Endothelial cell of umbilical vein (primary cell): ENCODE measurements at regions not wholly inside any gene's neighbourhood (a gene's known extent, or its start where the extent isn't known, plus 50 kb on each side); places are given as distances from the start of the nearest gene placed in this dataset.

Experiments used
- EZH2 ChIP-seq: IDR thresholded peaks from 2 replicates; pipeline ENCODE4 v1.6.1; 2012; ENCODE audit warnings: borderline replicate concordance, low read depth, mild to moderate bottlenecking, moderate library complexity, low read length, inconsistent platforms; ENCODE audit not compliant: severe bottlenecking
- FOS ChIP-seq: IDR thresholded peaks from 2 replicates; pipeline ENCODE4 v1.6.1; 2011; ENCODE audit warnings: mild to moderate bottlenecking, low read length, moderate library complexity, borderline replicate concordance; ENCODE audit not compliant: insufficient read depth
- GATA2 ChIP-seq: IDR thresholded peaks from 2 replicates; pipeline ENCODE4 v1.7.0; 2011; ENCODE audit warnings: low read depth, mild to moderate bottlenecking, moderate library complexity, mixed read lengths, low read length; ENCODE audit not compliant: insufficient read length, insufficient read depth
- JUN ChIP-seq: IDR thresholded peaks from 2 replicates; pipeline ENCODE4 v1.6.1; 2011; ENCODE audit warnings: borderline replicate concordance, low read depth; ENCODE audit not compliant: insufficient read length, insufficient read depth
- MAX ChIP-seq: IDR thresholded peaks from 2 replicates; pipeline ENCODE4 v1.6.1; 2011; ENCODE audit not compliant: insufficient read depth, insufficient read length
- MYC ChIP-seq: IDR thresholded peaks from one replicate; pipeline ENCODE4 v1.6.1; 2011; ENCODE audit warnings: mild to moderate bottlenecking, low read depth, low read length
- POLR2A ChIP-seq: IDR thresholded peaks from 2 replicates; pipeline ENCODE4 v1.6.1; 2012; ENCODE audit warnings: low read depth, mild to moderate bottlenecking, control low read depth, low read length
- POLR2AphosphoS5 ChIP-seq: IDR thresholded peaks from 2 replicates; pipeline ENCODE4 v1.6.1; 2012; ENCODE audit warnings: low read depth, mild to moderate bottlenecking, control low read depth, low read length, moderate library complexity; ENCODE audit not compliant: insufficient read depth
- TF ChIP-seq, protein P1 (sequence below), 2 donors: IDR thresholded peaks; 1 replicate in 1 of 2; 2 replicates in 1 of 2; pipeline ENCODE4 v1.5.1; 2011; ENCODE audit warnings: low read length in 2 of 2, mild to moderate bottlenecking in 2 of 2, moderate library complexity in 2 of 2, control low read depth in 1 of 2, inconsistent platforms in 1 of 2, low read depth in 1 of 2; ENCODE audit not compliant: insufficient read depth in 1 of 2; ENCODE audit errors: extremely low read depth in 1 of 2

- TF ChIP-seq, protein P1, sequence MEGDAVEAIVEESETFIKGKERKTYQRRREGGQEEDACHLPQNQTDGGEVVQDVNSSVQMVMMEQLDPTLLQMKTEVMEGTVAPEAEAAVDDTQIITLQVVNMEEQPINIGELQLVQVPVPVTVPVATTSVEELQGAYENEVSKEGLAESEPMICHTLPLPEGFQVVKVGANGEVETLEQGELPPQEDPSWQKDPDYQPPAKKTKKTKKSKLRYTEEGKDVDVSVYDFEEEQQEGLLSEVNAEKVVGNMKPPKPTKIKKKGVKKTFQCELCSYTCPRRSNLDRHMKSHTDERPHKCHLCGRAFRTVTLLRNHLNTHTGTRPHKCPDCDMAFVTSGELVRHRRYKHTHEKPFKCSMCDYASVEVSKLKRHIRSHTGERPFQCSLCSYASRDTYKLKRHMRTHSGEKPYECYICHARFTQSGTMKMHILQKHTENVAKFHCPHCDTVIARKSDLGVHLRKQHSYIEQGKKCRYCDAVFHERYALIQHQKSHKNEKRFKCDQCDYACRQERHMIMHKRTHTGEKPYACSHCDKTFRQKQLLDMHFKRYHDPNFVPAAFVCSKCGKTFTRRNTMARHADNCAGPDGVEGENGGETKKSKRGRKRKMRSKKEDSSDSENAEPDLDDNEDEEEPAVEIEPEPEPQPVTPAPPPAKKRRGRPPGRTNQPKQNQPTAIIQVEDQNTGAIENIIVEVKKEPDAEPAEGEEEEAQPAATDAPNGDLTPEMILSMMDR (IDR thresholded peaks at IDR 0.05; ENCODE audit: extremely low read depth in 1 of 2, insufficient read depth in 1 of 2, low read depth in 1 of 2, low read length in 2 of 2), result no peak
- no peak for TF ChIP-seq JUN
- TF ChIP-seq MAX, result no peak
- TF ChIP-seq EZH2, result no peak
- no peak for TF ChIP-seq POLR2A
- TF ChIP-seq MYC, result no peak
- TF ChIP-seq FOS, result no peak
- no peak for TF ChIP-seq GATA2
- no peak for TF ChIP-seq POLR2AphosphoS5
Measured at GRCh38 chrX:123072686-123073385, 111.2 kb upstream of the GRIA3 start.
